ENCODE measurements at regions not wholly inside any gene's neighbourhood (a gene's known extent, or its start where the extent isn't known, plus 50 kb on each side); places are given as distances from the start of the nearest gene placed in this dataset.

DNA sequence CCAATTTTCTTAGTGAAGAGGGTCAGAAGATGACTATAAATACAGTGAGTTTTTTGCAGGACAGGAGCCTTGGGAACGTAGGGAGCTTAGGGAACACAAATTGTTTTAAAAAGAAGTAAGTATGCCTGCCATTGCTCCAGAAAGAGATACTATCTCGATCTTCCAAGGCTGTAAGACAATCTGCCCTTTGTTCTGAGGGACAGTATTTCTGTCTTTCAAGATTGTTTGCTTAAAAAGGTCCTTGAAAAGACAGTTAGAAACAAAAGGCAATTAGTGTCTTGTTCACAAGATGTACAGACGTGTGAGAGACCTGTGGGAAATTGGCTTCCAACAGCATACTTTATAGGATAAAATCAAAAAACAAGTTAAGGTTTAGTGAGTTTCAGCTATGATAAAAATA is 321.2 kb upstream of the FAR2 start:
- no peak for DNase-seq (ENCODE audit: low read depth)
- TF ChIP-seq, protein P1, sequence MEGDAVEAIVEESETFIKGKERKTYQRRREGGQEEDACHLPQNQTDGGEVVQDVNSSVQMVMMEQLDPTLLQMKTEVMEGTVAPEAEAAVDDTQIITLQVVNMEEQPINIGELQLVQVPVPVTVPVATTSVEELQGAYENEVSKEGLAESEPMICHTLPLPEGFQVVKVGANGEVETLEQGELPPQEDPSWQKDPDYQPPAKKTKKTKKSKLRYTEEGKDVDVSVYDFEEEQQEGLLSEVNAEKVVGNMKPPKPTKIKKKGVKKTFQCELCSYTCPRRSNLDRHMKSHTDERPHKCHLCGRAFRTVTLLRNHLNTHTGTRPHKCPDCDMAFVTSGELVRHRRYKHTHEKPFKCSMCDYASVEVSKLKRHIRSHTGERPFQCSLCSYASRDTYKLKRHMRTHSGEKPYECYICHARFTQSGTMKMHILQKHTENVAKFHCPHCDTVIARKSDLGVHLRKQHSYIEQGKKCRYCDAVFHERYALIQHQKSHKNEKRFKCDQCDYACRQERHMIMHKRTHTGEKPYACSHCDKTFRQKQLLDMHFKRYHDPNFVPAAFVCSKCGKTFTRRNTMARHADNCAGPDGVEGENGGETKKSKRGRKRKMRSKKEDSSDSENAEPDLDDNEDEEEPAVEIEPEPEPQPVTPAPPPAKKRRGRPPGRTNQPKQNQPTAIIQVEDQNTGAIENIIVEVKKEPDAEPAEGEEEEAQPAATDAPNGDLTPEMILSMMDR (IDR thresholded peaks at IDR 0.05; ENCODE audit: low read length, missing control alignments), result no peak
- H3K4me3 ChIP-seq (replicated peaks; ENCODE audit: low read depth, low read length), result no peak overlapping the region

DNA sequence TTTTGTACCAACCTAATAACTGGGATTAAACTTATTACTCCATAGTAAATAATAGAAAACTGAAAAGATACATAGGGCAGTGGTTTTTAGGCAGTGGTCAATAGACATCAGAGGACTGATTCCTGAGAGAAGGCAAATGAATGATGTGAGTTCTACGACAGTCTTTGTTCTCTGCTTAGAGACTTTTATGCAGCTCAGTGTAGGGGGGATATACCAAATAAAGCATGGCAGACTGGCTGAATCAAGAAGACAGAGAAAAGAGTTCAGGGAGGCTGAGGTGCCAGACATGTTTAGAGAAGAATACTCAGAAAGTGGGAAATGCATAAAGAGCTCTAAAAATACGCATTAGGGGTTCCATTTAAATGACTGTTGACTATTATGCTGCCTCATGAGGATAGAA is 320.8 kb upstream of the FAR2 start:
- TF ChIP-seq, protein P1 (IDR thresholded peaks at IDR 0.05; ENCODE audit: low read length, missing control alignments), result no peak
- H3K4me3 ChIP-seq (replicated peaks; ENCODE audit: low read depth, low read length), result no peak overlapping the region
- DNase-seq (ENCODE audit: low read depth), result no peak

DNA sequence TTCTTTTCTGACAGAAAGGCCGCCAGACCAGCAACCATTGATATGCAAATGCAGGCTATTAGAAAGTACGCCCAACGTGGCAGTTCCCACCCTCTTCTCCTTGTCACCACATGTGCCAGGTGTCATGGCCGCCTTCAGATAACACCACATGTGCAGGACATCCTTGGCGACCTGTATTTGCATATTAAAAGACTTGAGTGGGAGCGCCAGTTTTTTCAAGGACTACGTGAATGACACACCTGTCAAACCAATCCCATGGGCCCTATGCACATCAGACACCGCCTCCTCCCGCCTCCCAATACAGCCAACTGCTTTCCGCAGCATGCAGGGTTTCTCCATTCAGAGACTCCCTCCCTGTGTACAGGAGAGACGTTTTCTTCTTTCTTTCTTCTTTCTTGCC is 318.6 kb upstream of the FAR2 start:
- DNase-seq (ENCODE audit: low read depth), result no peak
- TF ChIP-seq, protein P1 (IDR thresholded peaks at IDR 0.05; ENCODE audit: low read length, missing control alignments), result no peak

DNA sequence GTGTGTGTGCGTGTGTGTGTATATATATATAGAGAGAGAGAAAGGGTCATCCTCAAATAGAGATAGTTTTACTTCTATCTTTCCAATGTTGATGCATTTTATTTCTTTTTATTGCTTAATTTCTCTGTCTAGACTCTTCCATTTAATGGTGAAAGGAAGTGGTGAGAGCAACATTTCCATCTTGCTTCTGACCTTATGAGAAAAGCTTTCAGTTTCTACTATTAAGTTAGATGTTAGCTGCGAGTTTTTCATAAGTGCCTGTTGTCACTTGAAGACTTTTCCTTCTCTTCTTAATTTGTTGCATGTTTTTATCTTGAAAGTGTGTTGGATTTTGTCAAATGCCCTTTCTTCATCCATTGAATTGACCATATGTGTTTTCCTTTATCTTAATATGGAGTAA is 304.4 kb upstream of the FAR2 start:
- TF ChIP-seq, protein P1 (IDR thresholded peaks at IDR 0.05; ENCODE audit: low read length, missing control alignments), result no peak
- H3K4me3 ChIP-seq (replicated peaks; ENCODE audit: low read depth, low read length), result no peak overlapping the region
- DNase-seq (ENCODE audit: low read depth), result no peak

More for the DNA sequence above, 318.6 kb upstream of the FAR2 start:
- no peak overlapping the region for H3K4me3 ChIP-seq (replicated peaks; ENCODE audit: low read depth, low read length)

DNA sequence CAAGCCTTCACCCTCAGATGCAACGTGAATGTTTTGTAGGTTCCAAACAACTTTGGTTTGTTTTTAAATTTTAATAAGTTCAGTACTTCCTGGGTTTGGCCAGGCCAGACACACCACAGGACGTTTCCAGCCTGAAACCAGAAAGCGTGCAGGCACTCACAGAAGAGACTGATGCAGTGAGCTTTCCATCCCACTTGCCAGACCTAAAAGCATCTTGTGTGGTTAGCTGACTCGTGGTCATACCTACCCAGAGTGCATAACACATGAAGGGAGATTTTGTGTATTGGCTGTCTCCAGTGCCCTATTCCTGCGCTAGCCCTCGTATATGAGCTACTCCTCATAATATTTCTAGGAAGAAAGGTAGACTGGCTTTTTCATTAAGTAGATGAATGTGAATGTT is 297.3 kb upstream of the FAR2 start:
- no peak for DNase-seq (ENCODE audit: low read depth)
- no peak overlapping the region for H3K4me3 ChIP-seq (replicated peaks; ENCODE audit: low read depth, low read length)
- TF ChIP-seq, protein P1 (IDR thresholded peaks at IDR 0.05; ENCODE audit: low read length, missing control alignments), result no peak

DNA sequence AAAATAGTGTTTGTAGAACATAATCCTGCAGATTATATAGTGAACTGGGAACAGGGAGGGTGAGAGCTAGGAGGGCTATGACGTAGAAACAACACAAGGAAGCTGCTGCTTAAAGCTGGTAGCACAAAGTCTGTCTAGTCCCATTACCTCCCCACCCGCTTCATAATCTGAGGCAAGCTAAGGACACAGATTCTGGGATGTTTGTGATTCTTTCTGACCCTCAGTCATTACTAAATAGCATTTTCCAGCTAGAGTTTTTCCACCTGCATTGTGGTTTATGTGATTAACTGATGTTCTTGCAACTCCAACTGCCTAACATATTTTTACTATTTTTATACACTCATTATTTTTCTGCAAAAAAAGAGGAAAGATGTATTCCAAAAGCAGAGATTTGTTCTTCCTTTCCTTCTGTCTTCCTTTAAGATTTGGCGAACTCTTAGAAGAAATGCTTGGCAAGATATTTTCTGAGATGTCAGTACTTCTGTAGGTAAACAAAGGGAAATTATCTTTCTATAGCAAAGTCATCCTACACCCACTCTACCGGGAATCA is 293.2 kb upstream of the FAR2 start:
- H3K4me3 ChIP-seq (replicated peaks; ENCODE audit: low read depth, low read length), result no peak overlapping the region
- TF ChIP-seq, protein P1 (IDR thresholded peaks at IDR 0.05; ENCODE audit: low read length, missing control alignments), result no peak
- no peak for DNase-seq (ENCODE audit: low read depth)

DNA sequence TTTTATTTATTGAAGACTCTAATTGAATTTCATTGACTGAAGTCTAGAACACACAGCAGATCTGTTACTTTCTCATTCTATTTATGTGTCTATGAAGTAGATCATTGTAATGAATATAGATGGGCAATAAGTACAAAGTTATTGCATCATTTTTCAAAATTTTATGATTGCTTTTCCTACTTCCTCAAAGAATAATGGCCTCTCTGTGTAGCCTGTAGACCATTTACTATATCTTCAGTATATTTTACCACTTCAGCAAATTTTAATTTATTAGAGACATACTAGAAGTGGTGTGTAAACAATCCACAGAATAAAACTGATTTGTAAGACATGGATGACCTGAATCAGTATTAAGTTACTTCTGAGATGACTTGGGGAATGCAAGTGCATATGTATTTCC is 291.7 kb upstream of the FAR2 start:
- no peak overlapping the region for H3K4me3 ChIP-seq (replicated peaks; ENCODE audit: low read depth, low read length)
- TF ChIP-seq, protein P1 (IDR thresholded peaks at IDR 0.05; ENCODE audit: low read length, missing control alignments), result no peak
- no peak for DNase-seq (ENCODE audit: low read depth)

All from fibroblast of pulmonary artery (primary cell).